GM12878 (cell line): ENCODE measurements at regions not wholly inside any gene's neighbourhood (a gene's known extent, or its start where the extent isn't known, plus 50 kb on each side); places are given as distances from the start of the nearest gene placed in this dataset.

ENCODE experiments used
- ATAC-seq: fragments of 200-7000 bp; cut with Tn5 transposase; 3 replicates; pipeline ENCODE4 v1.9.1; 2020; ENCODE audit warnings: mild to moderate bottlenecking, moderate library complexity
- BruUV-seq: library from RNA; stranded (reverse); fragments of 400-500 nt; replicated peaks from 2 replicates; lab custom pipeline; 2021; lab: Mats Ljungman, UMichigan
- CTCF ChIA-PET: fragments of 300-600 bp; sonication (Branson Sonifier 250); formaldehyde crosslinking; extraction: SDS; loops from one replicate; lab custom pipeline; 2021; ENCODE audit warnings: inconsistent platforms; lab: Yijun Ruan, JAX
- POLR2A ChIA-PET: fragments of 350-600 bp; formaldehyde crosslinking; extraction: SDS; loops from one replicate; lab custom pipeline; 2021; ENCODE audit warnings: inconsistent platforms; lab: Charles Lee
- RAD21 ChIA-PET: fragments of 300-600 bp; sonication (Branson Sonifier 250); formaldehyde crosslinking; loops from one replicate; lab custom pipeline; 2023; ENCODE audit warnings: antibody characterized with exemption; ENCODE audit not compliant: unreplicated experiment; lab: Charles Lee
- SMC1A ChIA-PET: fragments of 300-600 bp; sonication (Branson Sonifier 250); formaldehyde crosslinking; loops from one replicate; lab custom pipeline; 2023; ENCODE audit not compliant: unreplicated experiment, uncharacterized antibody; lab: Charles Lee
- DNase-seq: peaks from one replicate; pipeline ENCODE4 v3.0.0-alpha.2; 2011; ENCODE audit warnings: low read depth, low spot score
- FAIRE-seq: peaks from 3 replicates; lab custom pipeline; 2011; peaks lifted over from hg19 to GRCh38; lab: Jason Lieb, UNC
- H2AFZ ChIP-seq: 2 replicates; pipeline ENCODE4 v1.6.0; 2011; ENCODE audit warnings: low read depth, low read length, control low read depth; ENCODE audit not compliant: control insufficient read depth
- H3K27ac ChIP-seq: 2 replicates; pipeline ENCODE4 v1.5.1; 2011; ENCODE audit warnings: control low read depth; ENCODE audit not compliant: control insufficient read depth, insufficient read depth
- H3K27me3 ChIP-seq, 2 experiments: replicated peaks in 1 of 2; 2 replicates each; pipeline versions ENCODE4 v1.6.0 to v1.6.1; 2011; ENCODE audit warnings: low read length in 1 of 2; ENCODE audit not compliant: control insufficient read depth in 2 of 2, insufficient read depth in 2 of 2
- H3K36me3 ChIP-seq, 2 experiments: 2 replicates each; pipeline ENCODE4 v1.5.1; 2011; ENCODE audit warnings: low read length in 1 of 2; ENCODE audit not compliant: control insufficient read depth in 2 of 2, insufficient read depth in 2 of 2
- H3K4me1 ChIP-seq: 2 replicates; pipeline ENCODE4 v1.6.1; 2011; ENCODE audit warnings: mild to moderate bottlenecking, low read length, moderate library complexity, mixed read lengths; ENCODE audit not compliant: control insufficient read depth, insufficient read depth
- H3K4me2 ChIP-seq: 2 replicates; pipeline ENCODE4 v1.6.0; 2011; ENCODE audit warnings: control low read depth; ENCODE audit not compliant: control insufficient read depth, insufficient read depth
- H3K4me3 ChIP-seq: fragments of 200-600 bp; sonication (generic); 2 replicates; pipeline ENCODE4 v1.5.1; 2016
- H3K79me2 ChIP-seq: 2 replicates; pipeline ENCODE4 v1.6.0; 2011; ENCODE audit warnings: low read length; ENCODE audit not compliant: control insufficient read depth, insufficient read depth
- H3K9ac ChIP-seq: 2 replicates; pipeline ENCODE4 v1.8.0; 2011; ENCODE audit warnings: low read length, control low read depth, mixed read lengths; ENCODE audit not compliant: control insufficient read depth, insufficient read depth
- H3K9me3 ChIP-seq: replicated peaks from 3 replicates; pipeline ENCODE4 v1.5.1; 2011; ENCODE audit warnings: mild to moderate bottlenecking, low read length; ENCODE audit not compliant: control insufficient read depth, insufficient read depth
- H4K20me1 ChIP-seq: 2 replicates; pipeline ENCODE4 v1.6.0; 2011; ENCODE audit not compliant: control insufficient read depth, insufficient read depth
- IRF4 ChIP-seq: IDR thresholded peaks from 2 replicates; pipeline ENCODE4 v1.6.1; 2011; ENCODE audit warnings: low read depth, low read length
- KAT2A ChIP-seq: conservative IDR thresholded peaks from 2 replicates; pipeline ENCODE4 v1.6.1; 2011; ENCODE audit warnings: low read depth, low read length; ENCODE audit not compliant: control insufficient read depth
- MEF2B ChIP-seq: fragments of 450-650 bp; IDR thresholded peaks from 2 replicates; pipeline ENCODE4 v1.6.1; 2018; ENCODE audit warnings: mild to moderate bottlenecking, moderate library complexity; ENCODE audit not compliant: partially characterized antibody, poor library complexity, severe bottlenecking
- MLLT1 ChIP-seq: fragments of 450-650 bp; IDR thresholded peaks from 2 replicates; pipeline ENCODE4 v1.6.1; 2016; ENCODE audit warnings: mild to moderate bottlenecking
- POLR2AphosphoS2 ChIP-seq: IDR thresholded peaks from 2 replicates; pipeline ENCODE4 v1.6.1; 2011; ENCODE audit warnings: low read depth, mild to moderate bottlenecking, low read length, improper control_type of control experiment, moderate library complexity
- RELB ChIP-seq: fragments of 450-650 bp; IDR thresholded peaks from 2 replicates; pipeline ENCODE4 v1.6.1; 2017; ENCODE audit warnings: low read depth, mild to moderate bottlenecking, moderate library complexity
- SMC3 ChIP-seq: IDR thresholded peaks from 2 replicates; pipeline ENCODE4 v1.6.1; 2011; ENCODE audit warnings: low read length, improper control_type of control experiment, borderline replicate concordance
- WGBS: methylation state at CpG from one replicate; pipeline ENCODE4 v1.1.6; 2016; ENCODE audit warnings: low lambda C conversion rate; ENCODE audit not compliant: insufficient replicate concordance, insufficient coverage; ENCODE audit errors: missing lambda C conversion rate; 5-methylcytosine and 5-hydroxymethylcytosine counted together
- in situ Hi-C: fragments of 300-500 bp; cut with MboI; formaldehyde crosslinking; loops from 9 replicates; pipeline ENCODE4 v1.14.3; 2018; ENCODE audit warnings: mixed read lengths
- intact Hi-C: fragments of 100-400 bp; cut with micrococcal nuclease; formaldehyde crosslinking; loops from one replicate; pipeline ENCODE4 v1.14.2; 2022; ENCODE audit not compliant: unreplicated experiment

- ChIA-PET POLR2A (no interaction called here), CTCF (no interaction called here)
- Histone ChIP-seq H2AFZ (no peak overlapping the region), H3K27me3 (no peaks in the 10 kb centered on the region), H3K4me2 (no peak overlapping the region), H3K4me3 (no peak overlapping the region), H3K79me2 (no peaks in the 10 kb centered on the region), H3K4me1 (no peaks in the 10 kb centered on the region)
- BruUV-seq: no TSS peak
- no peak for FAIRE-seq
- TF ChIP-seq POLR2AphosphoS2 (no peak), IRF4 (no peak), MEF2B (no peak), RELB (no peak), MLLT1 (no peak), SMC3 (no peak), KAT2A (no peak)
- TF ChIP-seq, all 136 proteins: peak for 0
- no peak overlapping the region for H3K9ac ChIP-seq
- no peaks in the 10 kb centered on the region for H3K9me3 ChIP-seq
- no peak overlapping the region for H3K27ac ChIP-seq
- RAD21 ChIA-PET: no interaction called here
- SMC1A ChIA-PET: no interaction called here
- no peaks in the 10 kb centered on the region for H4K20me1 ChIP-seq
- DNase-seq: no peak
- intact Hi-C loops: no loop called here
- 16% methylated on average over 2 of the region's 2 CpGs for WGBS
- no peak for ATAC-seq
- H3K36me3 ChIP-seq: no peaks in the 10 kb centered on the region
- in situ Hi-C loops: no loop called here
These were observed 1221.9 kb upstream of the NXPH2 start for GRCh38 chr2:140002110-140002509.
